Loucy (cell line): ENCODE measurements at regions not wholly inside any gene's neighbourhood (a gene's known extent, or its start where the extent isn't known, plus 50 kb on each side); places are given as distances from the start of the nearest gene placed in this dataset.

Experiments used
- EZH2phosphoT487 ChIP-seq: fragments of 200-600 bp; IDR thresholded peaks from 2 replicates; pipeline ENCODE4 v1.6.1; 2018; ENCODE audit warnings: antibody characterized with exemption, mild to moderate bottlenecking, moderate library complexity, borderline replicate concordance
- TF ChIP-seq, protein P1 (sequence below): fragments of 200-600 bp; sonication (generic); conservative IDR thresholded peaks from 2 replicates; pipeline ENCODE4 v1.5.1; 2014; ENCODE audit warnings: mild to moderate bottlenecking, antibody characterized with exemption, low read length

DNA sequence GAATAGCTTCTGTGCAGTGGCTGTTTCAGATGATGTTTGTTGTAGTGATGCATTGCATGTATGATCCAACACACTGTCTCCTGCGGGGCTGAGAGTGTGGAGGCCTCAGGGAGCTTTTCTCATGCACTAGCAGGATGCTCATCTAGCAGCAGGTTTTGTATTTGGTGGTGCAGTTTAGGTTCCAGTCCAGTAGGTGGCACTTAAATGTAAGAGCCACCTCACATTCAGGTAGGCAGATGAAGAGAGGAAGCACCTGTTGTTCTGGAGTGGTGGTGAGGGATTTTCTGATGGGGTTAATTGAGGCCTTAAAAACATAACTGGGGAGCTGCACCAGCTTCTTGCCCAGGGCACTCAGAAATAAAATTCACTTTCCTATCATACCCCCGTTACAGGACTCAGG lies 300.9 kb downstream of the SPIN4 start:
- TF ChIP-seq, protein P1, sequence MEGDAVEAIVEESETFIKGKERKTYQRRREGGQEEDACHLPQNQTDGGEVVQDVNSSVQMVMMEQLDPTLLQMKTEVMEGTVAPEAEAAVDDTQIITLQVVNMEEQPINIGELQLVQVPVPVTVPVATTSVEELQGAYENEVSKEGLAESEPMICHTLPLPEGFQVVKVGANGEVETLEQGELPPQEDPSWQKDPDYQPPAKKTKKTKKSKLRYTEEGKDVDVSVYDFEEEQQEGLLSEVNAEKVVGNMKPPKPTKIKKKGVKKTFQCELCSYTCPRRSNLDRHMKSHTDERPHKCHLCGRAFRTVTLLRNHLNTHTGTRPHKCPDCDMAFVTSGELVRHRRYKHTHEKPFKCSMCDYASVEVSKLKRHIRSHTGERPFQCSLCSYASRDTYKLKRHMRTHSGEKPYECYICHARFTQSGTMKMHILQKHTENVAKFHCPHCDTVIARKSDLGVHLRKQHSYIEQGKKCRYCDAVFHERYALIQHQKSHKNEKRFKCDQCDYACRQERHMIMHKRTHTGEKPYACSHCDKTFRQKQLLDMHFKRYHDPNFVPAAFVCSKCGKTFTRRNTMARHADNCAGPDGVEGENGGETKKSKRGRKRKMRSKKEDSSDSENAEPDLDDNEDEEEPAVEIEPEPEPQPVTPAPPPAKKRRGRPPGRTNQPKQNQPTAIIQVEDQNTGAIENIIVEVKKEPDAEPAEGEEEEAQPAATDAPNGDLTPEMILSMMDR: peak; percentile 39
- no peak for TF ChIP-seq EZH2phosphoT487
